Esophagus muscularis mucosa (tissue), 4 donors: ENCODE measurements at regions not wholly inside any gene's neighbourhood (a gene's known extent, or its start where the extent isn't known, plus 50 kb on each side); places are given as distances from the start of the nearest gene placed in this dataset.

Experiments
- DNase-seq: peaks from one replicate; pipeline ENCODE4 v3.0.0-alpha.2; 2017; ENCODE audit errors: extremely low spot score
- H3K27ac ChIP-seq, 4 donors: fragments of 200-600 bp; sonication (generic); replicated peaks in 1 of 4; 1 replicate in 3 of 4; 2 replicates in 1 of 4; pipeline ENCODE4 v1.5.1; 2016 to 2019; ENCODE audit warnings: mild to moderate bottlenecking in 1 of 4
- H3K27me3 ChIP-seq, 4 donors: fragments of 200-600 bp; sonication (generic); one replicate each; pipeline versions ENCODE4 v1.5.1 to v1.6.0; 2016 to 2019
- H3K36me3 ChIP-seq, 4 donors: fragments of 200-600 bp; sonication (generic); one replicate each; pipeline ENCODE4 v1.5.1; 2016 to 2019
- H3K4me1 ChIP-seq, 4 donors: fragments of 200-600 bp; sonication (generic); one replicate each; pipeline ENCODE4 v1.5.1; 2016 to 2019
- H3K4me3 ChIP-seq, 4 donors: fragments of 200-600 bp; sonication (generic); 1 replicate in 2 of 4; 2 replicates in 2 of 4; pipeline ENCODE4 v1.5.1; 2016 to 2019; ENCODE audit warnings: mild to moderate bottlenecking in 4 of 4, moderate library complexity in 1 of 4
- H3K9me3 ChIP-seq, 4 donors: fragments of 200-600 bp; sonication (generic); 1 replicate in 3 of 4; 2 replicates in 1 of 4; pipeline ENCODE4 v1.5.1; 2016 to 2019
- EP300 ChIP-seq: sonication (generic); formaldehyde crosslinking; IDR thresholded peaks from one replicate; pipeline ENCODE4 v1.6.1; 2017; ENCODE audit warnings: antibody characterized with exemption
- POLR2A ChIP-seq: fragments of 450-650 bp; IDR thresholded peaks from one replicate; pipeline ENCODE4 v1.6.1; 2017; ENCODE audit warnings: antibody characterized with exemption, moderate library complexity, mild to moderate bottlenecking, low read depth
- POLR2AphosphoS5 ChIP-seq, 2 donors: sonication (generic); formaldehyde crosslinking; IDR thresholded peaks; one replicate each; pipeline ENCODE4 v1.6.1; 2017; ENCODE audit warnings: antibody characterized with exemption in 2 of 2
- WGBS: methylation state at CpG from one replicate; pipeline ENCODE4 v1.1.5; 2018; 5-methylcytosine and 5-hydroxymethylcytosine counted together
- intact Hi-C: fragments of 100-400 bp; cut with DNase I; formaldehyde crosslinking; loops from one replicate; pipeline ENCODE4 v1.15.1; 2023
- TF ChIP-seq, protein P1 (sequence below), 3 experiments: fragments of 200-600 bp in 2 of 3; fragments of 450-650 bp in 1 of 3; sonication (generic) in 2 of 3; IDR thresholded peaks; one replicate each; pipeline ENCODE4 v1.5.1; 2017 to 2019; ENCODE audit warnings: antibody characterized with exemption in 3 of 3, mild to moderate bottlenecking in 2 of 3, moderate library complexity in 1 of 3

DNA sequence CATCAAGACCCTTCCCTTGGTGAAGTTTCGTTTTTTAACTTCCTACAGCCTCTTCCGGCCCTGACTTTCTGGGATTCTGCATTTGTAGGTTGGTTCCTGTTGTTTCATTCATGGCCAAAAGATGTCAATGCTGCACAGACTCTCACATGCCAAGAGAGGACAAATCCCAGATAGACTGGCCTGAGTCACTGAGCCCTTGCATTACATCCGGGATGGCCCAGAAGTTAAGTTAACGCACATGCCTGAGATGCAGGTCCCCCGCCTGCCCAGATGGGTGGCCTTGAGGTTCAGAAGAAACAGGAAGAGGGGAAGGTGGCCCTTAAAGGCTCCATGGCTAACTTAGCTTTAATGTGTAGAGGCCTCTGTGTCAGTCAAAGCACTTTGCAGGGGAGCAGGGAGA is 51.6 kb upstream of the SRGAP3 start:
- Histone ChIP-seq H3K9me3 (no peaks in the 10 kb centered on the region), H3K4me3 (no peak overlapping the region), H3K36me3 (no peaks in the 10 kb centered on the region), H3K4me1 (peaks cover 5 to 8% (median 7%) of the 10 kb centered on the region in 4 donors), H3K27me3 (no peaks in the 10 kb centered on the region), H3K27ac (no peak overlapping the region)
- TF ChIP-seq EP300 (no peak), POLR2AphosphoS5 (IDR thresholded peaks at IDR 0.05) (no peak)
- TF ChIP-seq, protein P1, sequence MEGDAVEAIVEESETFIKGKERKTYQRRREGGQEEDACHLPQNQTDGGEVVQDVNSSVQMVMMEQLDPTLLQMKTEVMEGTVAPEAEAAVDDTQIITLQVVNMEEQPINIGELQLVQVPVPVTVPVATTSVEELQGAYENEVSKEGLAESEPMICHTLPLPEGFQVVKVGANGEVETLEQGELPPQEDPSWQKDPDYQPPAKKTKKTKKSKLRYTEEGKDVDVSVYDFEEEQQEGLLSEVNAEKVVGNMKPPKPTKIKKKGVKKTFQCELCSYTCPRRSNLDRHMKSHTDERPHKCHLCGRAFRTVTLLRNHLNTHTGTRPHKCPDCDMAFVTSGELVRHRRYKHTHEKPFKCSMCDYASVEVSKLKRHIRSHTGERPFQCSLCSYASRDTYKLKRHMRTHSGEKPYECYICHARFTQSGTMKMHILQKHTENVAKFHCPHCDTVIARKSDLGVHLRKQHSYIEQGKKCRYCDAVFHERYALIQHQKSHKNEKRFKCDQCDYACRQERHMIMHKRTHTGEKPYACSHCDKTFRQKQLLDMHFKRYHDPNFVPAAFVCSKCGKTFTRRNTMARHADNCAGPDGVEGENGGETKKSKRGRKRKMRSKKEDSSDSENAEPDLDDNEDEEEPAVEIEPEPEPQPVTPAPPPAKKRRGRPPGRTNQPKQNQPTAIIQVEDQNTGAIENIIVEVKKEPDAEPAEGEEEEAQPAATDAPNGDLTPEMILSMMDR (IDR thresholded peaks at IDR 0.05) = no peak
- 81% methylated on average over 5 of the region's 5 CpGs for WGBS
- no peak for DNase-seq
- intact Hi-C loops = no loop called here

DNA sequence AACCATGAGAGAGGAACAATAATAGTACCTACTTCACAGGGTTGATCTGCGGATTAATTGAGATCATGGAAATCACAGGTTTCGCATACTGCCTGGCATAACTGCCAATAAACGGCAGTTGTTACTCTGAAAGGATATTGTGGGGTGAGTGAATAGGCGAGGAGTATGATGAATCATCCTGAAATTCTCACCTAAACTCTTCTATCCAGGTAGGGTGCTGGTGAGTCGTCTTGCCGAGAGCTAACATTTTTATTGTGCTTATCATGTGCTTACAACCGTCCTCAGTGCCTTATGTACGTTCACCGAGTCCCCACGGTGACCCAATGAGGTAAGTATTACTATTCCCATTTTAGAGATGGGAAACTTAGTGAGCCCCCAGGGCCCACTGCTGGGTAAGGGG is 52.4 kb upstream of the SRGAP3 start:
- H3K9me3 ChIP-seq = no peaks in the 10 kb centered on the region
- 75% methylated on average over 10 of the region's 10 CpGs for WGBS
- H3K4me1 ChIP-seq = peaks cover 5 to 8% (median 7%) of the 10 kb centered on the region in 4 donors
- intact Hi-C loops = loop anchor here (2.0 kb wide), 1 partner anchor 235 kb away; no protein-coding TSS in a partner anchor
- TF ChIP-seq POLR2AphosphoS5 (IDR thresholded peaks at IDR 0.05) (no peak), POLR2A (peak; percentile 8)
- no peaks in the 10 kb centered on the region for H3K27me3 ChIP-seq
- H3K36me3 ChIP-seq = no peaks in the 10 kb centered on the region
- H3K4me3 ChIP-seq = no peak overlapping the region
- no peak for DNase-seq
- H3K27ac ChIP-seq = no peak overlapping the region

DNA sequence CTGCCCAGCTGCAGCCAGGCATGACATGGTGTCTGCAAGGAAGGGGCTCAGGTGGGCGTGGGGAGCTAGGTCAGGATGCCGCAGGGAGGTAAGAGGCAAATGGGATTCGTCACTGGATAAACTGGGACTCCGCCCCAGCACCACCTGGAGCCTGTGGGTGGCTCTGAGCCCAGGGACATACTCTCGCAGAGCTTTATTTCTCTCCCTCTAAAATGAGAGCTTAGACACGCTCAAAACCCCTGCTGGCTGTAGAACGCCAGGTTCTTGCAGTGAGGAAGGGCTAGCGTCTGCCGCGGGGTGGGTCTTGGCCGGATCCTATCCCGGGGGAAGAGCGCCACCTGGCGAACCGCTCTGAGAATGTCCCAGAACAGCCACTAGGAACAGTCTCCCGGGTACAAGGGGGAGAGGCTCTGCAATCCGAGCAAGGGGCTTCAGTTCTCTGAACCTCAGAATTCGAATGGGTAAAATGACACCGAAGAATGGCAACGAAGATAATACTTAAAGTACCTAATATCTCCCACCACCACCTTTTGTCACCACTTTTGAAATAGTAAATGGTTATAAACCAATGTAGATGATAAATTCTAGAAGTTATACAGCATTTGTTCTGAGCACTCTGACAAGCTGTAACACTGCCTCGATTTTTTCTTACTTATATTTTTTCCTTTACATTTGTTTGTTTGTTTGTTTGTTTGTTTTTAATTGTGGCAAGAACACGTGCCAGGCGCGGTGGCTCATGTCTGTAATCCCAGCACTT is 53.2 kb upstream of the SRGAP3 start:
- 17% methylated on average over 23 of the region's 24 CpGs for WGBS
- TF ChIP-seq EP300 (no peak), POLR2A (no peak), POLR2AphosphoS5 (IDR thresholded peaks at IDR 0.05) (peak in 1 of 2 donors; percentile 36)
- TF ChIP-seq, protein P1 (IDR thresholded peaks at IDR 0.05) = peak; percentile 82 to 91 (median 86)

DNA sequence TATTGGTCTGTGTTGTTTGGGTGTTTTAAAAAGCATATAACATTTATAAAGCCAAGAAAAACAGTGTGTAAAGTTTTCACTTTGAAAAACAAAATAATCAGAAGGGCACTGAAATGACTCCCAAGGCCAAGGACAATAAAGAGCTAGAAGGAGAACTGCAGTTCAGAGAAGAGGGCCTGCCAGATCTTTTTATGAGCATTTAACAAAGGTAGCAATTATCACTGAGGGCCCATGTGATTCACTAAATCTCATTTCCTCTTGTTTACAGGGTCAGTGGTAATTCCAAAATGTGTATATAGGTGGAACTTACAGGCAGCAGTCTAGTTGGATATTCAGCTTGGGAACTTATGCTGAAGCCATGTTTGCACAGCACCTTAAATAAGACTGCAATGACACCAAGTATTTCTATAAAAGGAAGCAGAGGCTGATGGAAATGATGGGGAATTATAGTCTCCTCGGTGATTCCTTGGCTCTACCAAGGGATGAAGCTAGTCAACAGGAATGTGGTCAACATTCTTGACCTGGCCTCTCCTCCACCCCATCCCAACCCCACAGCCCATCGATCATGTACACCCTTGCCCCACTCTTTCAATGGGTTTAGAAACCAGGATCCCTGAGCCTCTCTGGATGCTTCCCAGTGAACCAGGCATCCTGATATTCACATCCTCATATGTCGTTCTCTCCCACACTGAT is 54.4 kb upstream of the THUMPD3 start:
- Histone ChIP-seq H3K36me3 (no peaks in the 10 kb centered on the region), H3K27ac (no peak overlapping the region), H3K4me3 (no peak overlapping the region), H3K27me3 (no peaks in the 10 kb centered on the region), H3K4me1 (peaks cover 0 to 14% (median 13%) of the 10 kb centered on the region in 4 donors), H3K9me3 (no peaks in the 10 kb centered on the region)
- DNase-seq = no peak
- TF ChIP-seq POLR2AphosphoS5 (IDR thresholded peaks at IDR 0.05) (no peak), POLR2A (no peak), EP300 (no peak)
- TF ChIP-seq, protein P1 (IDR thresholded peaks at IDR 0.05) = no peak
- 55% methylated on average over 3 of the region's 3 CpGs for WGBS
- intact Hi-C loops = no loop called here

More for the DNA sequence above, 53.2 kb upstream of the SRGAP3 start:
- DNase-seq = no peak
- intact Hi-C loops = loop anchor here (2.0 kb wide), 1 partner anchor 236 kb away; no protein-coding TSS in a partner anchor
- H3K36me3 ChIP-seq = no peaks in the 10 kb centered on the region
- peak overlapping the region; percentile 23 to 50 (median 34) for H3K4me3 ChIP-seq
- peaks cover 5 to 8% (median 7%) of the 10 kb centered on the region in 4 donors for H3K4me1 ChIP-seq
- H3K27me3 ChIP-seq = no peaks in the 10 kb centered on the region
- no peaks in the 10 kb centered on the region for H3K9me3 ChIP-seq
- H3K27ac ChIP-seq = no peak overlapping the region

DNA sequence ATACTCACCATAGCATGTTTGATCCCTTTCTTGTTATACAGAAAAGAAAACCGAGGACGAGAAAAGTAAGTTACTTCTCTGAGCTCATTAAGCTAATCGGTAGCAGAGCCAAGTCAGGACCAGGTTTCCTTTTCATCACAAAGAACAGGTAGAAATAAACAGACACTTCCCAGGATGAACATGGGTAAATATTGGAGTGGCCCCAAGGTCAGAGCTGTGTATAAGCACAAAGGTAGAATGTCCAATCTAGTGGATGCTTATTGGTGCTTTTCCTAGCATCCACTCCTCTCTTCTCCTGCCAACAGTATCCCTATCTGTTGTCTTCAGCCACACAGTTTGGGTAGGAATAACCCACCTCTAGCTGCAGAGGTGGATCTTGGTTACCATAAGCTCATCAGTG is 52.8 kb upstream of the THUMPD3 start:
- 88% methylated on average over 3 of the region's 3 CpGs for WGBS

More for the DNA sequence above, 52.8 kb upstream of the THUMPD3 start:
- Histone ChIP-seq H3K27me3 (no peaks in the 10 kb centered on the region), H3K9me3 (no peaks in the 10 kb centered on the region), H3K36me3 (no peaks in the 10 kb centered on the region), H3K27ac (no peak overlapping the region), H3K4me1 (peaks cover 0 to 14% (median 13%) of the 10 kb centered on the region in 4 donors), H3K4me3 (no peak overlapping the region)
- intact Hi-C loops = no loop called here
- TF ChIP-seq, protein P1 (IDR thresholded peaks at IDR 0.05) = no peak
- no peak for TF ChIP-seq POLR2A
- TF ChIP-seq EP300 = no peak
- no peak for TF ChIP-seq POLR2AphosphoS5 (IDR thresholded peaks at IDR 0.05)
- no peak for DNase-seq
